ENCODE measurements at regions not wholly inside any gene's neighbourhood (a gene's known extent, or its start where the extent isn't known, plus 50 kb on each side); places are given as distances from the start of the nearest gene placed in this dataset.

DNA sequence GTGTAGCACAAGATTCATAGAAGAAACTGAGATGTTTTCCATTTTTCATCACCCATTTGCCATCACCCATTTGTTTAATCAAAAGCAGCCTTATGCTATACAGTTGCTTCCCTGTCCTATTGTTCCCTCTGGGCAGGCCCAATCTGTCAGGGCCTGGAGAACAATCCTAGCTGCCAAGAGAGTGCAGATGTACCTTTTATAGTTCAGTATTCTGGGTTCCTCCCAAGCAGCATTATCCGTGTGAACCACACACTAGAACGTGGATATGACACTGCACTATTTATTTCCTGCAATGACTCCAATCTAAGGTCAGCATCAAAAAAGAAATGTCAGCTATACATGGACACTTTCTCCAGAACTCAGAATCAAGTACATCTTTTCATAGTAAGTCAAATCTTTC, 269.0 kb downstream of the ADGRA3 start:
- no peak for ATAC-seq (ENCODE audit: low FRiP score)
- TF ChIP-seq, protein P1, sequence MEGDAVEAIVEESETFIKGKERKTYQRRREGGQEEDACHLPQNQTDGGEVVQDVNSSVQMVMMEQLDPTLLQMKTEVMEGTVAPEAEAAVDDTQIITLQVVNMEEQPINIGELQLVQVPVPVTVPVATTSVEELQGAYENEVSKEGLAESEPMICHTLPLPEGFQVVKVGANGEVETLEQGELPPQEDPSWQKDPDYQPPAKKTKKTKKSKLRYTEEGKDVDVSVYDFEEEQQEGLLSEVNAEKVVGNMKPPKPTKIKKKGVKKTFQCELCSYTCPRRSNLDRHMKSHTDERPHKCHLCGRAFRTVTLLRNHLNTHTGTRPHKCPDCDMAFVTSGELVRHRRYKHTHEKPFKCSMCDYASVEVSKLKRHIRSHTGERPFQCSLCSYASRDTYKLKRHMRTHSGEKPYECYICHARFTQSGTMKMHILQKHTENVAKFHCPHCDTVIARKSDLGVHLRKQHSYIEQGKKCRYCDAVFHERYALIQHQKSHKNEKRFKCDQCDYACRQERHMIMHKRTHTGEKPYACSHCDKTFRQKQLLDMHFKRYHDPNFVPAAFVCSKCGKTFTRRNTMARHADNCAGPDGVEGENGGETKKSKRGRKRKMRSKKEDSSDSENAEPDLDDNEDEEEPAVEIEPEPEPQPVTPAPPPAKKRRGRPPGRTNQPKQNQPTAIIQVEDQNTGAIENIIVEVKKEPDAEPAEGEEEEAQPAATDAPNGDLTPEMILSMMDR (IDR thresholded peaks at IDR 0.05): no peak
- DNase-seq (ENCODE audit: low spot score): no peak

DNA sequence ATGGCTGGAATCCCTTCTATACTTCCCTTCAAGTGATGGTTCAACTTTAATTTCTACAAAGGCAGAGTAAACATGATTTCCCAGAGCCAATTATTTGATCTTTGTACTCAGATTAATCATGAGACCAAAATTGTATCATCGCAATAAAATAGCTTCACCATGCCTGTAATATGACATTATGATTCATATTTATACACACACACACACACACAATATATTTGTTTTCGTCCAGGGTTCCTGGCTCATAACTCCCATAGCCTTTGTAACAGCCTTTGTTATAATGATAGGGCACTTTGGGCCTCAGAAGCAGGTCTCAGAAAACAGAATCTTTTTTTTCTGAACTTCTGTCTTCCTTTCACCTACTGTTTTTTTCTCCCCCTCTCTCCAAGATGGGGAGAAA, 270.6 kb downstream of the ADGRA3 start:
- DNase-seq (ENCODE audit: low spot score) (no peak), ATAC-seq (ENCODE audit: low FRiP score) (no peak)
- TF ChIP-seq, protein P1 (IDR thresholded peaks at IDR 0.05): no peak

DNA sequence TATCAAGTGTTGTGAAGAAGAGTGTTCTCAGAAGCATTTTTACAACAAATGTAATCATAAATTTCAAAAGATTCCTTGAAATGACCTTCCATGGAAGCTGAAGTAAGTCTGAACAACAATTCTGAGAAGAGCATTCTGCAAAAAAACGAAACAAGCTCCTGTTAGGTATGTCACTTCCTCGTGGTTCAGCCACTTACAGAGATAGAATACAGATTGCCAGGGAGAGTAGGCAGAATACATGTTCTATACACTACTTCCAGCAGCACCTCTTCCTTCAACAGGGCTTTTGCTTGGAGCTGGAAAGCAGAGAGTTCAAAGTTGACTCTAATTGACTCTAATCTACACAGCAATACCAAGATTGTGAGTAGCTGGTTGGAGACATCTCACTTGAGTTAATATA, 274.5 kb downstream of the ADGRA3 start:
- no peak for ATAC-seq (ENCODE audit: low FRiP score)
- TF ChIP-seq, protein P1 (IDR thresholded peaks at IDR 0.05): no peak
- no peak for DNase-seq (ENCODE audit: low spot score)

DNA sequence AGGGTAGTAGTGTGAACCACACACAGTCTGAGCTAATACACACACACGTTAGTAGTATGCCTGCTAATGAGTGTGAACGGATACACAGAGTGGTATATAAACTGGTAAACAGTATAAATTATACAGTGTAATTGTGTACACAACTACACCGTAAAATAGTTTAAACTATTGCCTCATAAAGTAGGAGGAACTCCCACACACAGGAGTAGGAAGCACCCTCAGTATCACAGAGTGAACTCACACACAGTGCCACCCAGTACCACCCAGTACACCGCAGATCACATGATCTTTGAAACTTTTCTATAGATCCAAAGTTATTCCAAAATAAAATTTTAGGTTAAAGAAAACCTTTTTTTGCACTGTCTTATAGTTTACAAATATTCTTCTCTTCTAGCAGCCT, 275.1 kb downstream of the ADGRA3 start:
- TF ChIP-seq, protein P1 (IDR thresholded peaks at IDR 0.05): no peak
- ATAC-seq (ENCODE audit: low FRiP score) (no peak), DNase-seq (ENCODE audit: low spot score) (no peak)

DNA sequence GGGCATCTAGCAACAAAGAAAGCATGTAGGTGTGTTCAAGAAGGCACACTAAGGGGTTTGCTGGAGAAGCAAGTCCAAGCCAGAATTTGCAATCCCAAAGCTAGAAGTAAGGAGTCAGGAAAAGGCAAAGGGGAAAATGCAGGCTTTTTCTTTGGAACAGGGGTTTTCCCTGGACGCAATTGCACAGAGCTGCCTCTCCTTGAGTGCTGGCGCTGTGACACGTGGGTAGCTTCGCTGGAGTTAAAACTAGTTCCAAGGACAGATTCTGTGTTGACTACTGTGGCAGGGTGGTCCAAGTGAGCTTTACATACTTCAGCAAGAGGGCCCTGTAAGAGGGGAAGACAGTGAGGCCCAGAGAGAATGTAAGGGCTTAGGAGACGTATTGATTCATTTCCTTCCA, 277.1 kb downstream of the ADGRA3 start:
- ATAC-seq (ENCODE audit: low FRiP score) (no peak), DNase-seq (ENCODE audit: low spot score) (no peak)
- TF ChIP-seq, protein P1 (IDR thresholded peaks at IDR 0.05): no peak

DNA sequence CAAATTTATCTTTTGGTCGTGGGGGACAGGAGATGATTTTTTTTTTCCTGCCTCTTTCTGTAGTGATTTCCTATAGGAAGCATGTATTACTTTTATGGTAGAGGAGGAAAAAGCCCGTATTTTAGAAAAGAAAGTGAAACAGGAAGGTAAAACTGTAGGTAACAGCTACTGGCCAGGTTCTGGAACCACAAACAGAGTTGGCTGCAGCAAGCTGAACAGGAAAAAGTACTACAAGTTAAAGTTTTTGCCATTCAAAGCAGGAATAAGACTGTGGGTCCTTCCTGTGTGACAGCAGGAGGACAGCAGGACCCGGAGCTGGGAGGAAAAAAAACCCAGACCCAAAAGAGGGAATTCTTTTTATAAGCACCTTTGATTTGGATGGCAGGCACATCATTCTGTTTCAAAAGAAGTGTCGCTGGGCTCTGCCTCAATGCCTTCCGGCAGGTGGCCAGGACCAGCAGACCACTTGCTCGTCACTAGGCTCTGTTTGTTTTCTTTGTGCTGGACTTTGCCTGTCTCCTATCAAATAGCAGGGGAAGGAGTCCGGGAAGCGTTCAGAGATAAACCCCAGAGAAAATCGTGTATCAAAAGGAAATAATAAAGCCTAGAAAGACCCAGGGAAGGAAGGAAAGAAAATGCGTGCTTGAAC, 277.9 kb downstream of the ADGRA3 start:
- TF ChIP-seq, protein P1 (IDR thresholded peaks at IDR 0.05): no peak
- ATAC-seq (ENCODE audit: low FRiP score) (no peak), DNase-seq (ENCODE audit: low spot score) (no peak)

DNA sequence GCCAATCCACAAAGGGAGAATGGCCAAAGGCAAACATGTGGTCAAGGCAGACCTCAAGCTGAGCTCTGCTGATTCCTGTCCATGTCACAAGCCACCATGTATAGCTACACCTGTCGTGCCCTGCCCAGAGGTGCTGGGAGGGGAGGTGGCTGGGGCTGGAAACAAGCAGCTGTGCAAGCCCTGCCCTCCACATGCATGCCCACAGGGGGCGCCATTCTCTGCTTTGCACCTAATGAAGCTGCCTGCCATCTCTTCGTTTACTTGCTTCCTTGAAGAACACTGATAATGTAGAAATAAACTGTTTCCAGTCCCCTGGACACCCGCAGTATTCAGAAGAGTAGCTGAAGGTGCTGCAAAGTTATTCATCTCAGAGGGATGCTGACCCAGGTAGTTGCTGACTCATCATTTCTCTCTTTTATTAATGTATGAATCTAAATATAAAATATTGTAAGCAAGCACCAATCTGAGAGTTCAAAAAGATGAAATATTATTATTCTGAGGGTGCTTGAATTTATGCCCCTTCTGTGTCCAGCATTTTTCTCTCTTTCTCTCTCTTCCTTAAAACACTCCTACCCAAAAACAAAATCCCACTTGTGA, 278.6 kb downstream of the ADGRA3 start:
- DNase-seq (ENCODE audit: low spot score) (no peak), ATAC-seq (ENCODE audit: low FRiP score) (no peak)

More for the DNA sequence above, 278.6 kb downstream of the ADGRA3 start:
- TF ChIP-seq, protein P1 (IDR thresholded peaks at IDR 0.05): no peak

Data from omental fat pad (tissue), 3 donors.